ENCODE measurements at regions not wholly inside any gene's neighbourhood (a gene's known extent, or its start where the extent isn't known, plus 50 kb on each side); places are given as distances from the start of the nearest gene placed in this dataset.

DNA sequence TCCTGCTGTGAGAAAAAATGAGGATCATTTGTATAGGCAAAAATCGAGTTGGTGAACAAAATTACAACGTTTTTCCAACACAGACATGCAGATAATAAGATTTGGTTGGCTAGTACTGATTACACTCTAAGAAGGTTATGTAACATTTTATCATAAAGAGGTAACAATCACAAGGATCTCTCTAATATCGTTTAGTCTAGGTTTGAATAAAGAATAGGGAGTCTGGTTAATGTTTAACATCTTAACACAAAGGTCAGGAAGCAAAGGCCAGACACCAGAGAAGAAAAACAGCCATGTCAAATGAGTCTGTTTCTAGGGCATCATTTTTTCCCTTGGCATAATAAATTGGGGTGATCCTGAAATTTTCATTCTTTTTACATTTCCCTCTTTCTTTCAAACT, 207.4 kb upstream of the CHRM3 start:
- H3K4me3 Mint-ChIP-seq: no peak overlapping the region
- H3K9me3 Mint-ChIP-seq: peaks cover 0 to 13% (median 4%) of the 10 kb centered on the region in 11 donors
- peaks cover 0 to 3% (median 0%) of the 10 kb centered on the region in 5 donors for H3K36me3 Mint-ChIP-seq
- CTCF ChIA-PET: no interaction called here
- Histone ChIP-seq H3K27ac (ENCODE audit: low read depth, low read length) (no peak overlapping the region), H3K9me3 (ENCODE audit: control insufficient read depth in 2 of 3, low read length in 3 of 3) (no peaks in the 10 kb centered on the region), H3K4me3 (ENCODE audit: low read length) (no peak overlapping the region), H3K36me3 (ENCODE audit: control insufficient read depth in 2 of 3, insufficient read depth in 3 of 3, low read length in 3 of 3) (no peaks in the 10 kb centered on the region), H3K27me3 (ENCODE audit: control insufficient read depth in 2 of 2, insufficient read depth in 2 of 2, low read length in 2 of 2) (no peaks in the 10 kb centered on the region), H3K4me1 (ENCODE audit: control insufficient read depth in 2 of 2, insufficient read depth in 2 of 2, low read length in 2 of 2) (no peaks in the 10 kb centered on the region)
- ATAC-seq (no peak), DNase-seq (no peak)
- no peak overlapping the region for H3K27ac Mint-ChIP-seq
- intact Hi-C loops (cut with micrococcal nuclease): no loop called here
- H3K27me3 Mint-ChIP-seq: no peaks in the 10 kb centered on the region
- H3K4me1 Mint-ChIP-seq: no peaks in the 10 kb centered on the region
- POLR2A ChIA-PET: no interaction called here

DNA sequence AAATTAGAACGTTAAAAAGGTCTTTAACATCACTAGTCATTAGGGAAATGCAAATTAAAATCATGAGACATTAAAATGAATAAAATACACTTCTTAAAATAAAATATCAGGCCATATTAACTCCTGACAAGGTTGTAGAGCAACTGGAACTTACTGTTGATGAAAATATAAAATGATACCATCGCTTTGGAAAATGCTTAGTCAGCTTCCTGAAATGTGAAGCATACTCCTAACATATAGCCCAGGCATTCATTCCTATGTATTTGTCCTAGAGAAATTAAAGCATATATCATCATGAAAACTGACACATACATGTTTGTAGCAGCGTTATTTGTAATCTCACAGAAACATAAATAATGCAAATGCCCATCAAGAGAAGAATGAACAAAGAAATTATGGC, 211.5 kb upstream of the CHRM3 start:
- no peaks in the 10 kb centered on the region for H3K27me3 ChIP-seq (ENCODE audit: control insufficient read depth in 2 of 2, insufficient read depth in 2 of 2, low read length in 2 of 2)
- ATAC-seq (no peak), DNase-seq (no peak)
- H3K9me3 Mint-ChIP-seq: peaks cover 0 to 10% (median 2%) of the 10 kb centered on the region in 11 donors
- H3K9me3 ChIP-seq (ENCODE audit: control insufficient read depth in 2 of 3, low read length in 3 of 3): no peaks in the 10 kb centered on the region
- no peak overlapping the region for H3K27ac ChIP-seq (ENCODE audit: low read depth, low read length)
- H3K36me3 ChIP-seq (ENCODE audit: control insufficient read depth in 2 of 3, insufficient read depth in 3 of 3, low read length in 3 of 3): no peaks in the 10 kb centered on the region
- H3K36me3 Mint-ChIP-seq: peaks cover 0 to 3% (median 0%) of the 10 kb centered on the region in 5 donors
- H3K4me1 Mint-ChIP-seq: no peaks in the 10 kb centered on the region
- intact Hi-C loops (cut with micrococcal nuclease): no loop called here
- no peak overlapping the region for H3K27ac Mint-ChIP-seq
- CTCF ChIA-PET: no interaction called here
- no peaks in the 10 kb centered on the region for H3K4me1 ChIP-seq (ENCODE audit: control insufficient read depth in 2 of 2, insufficient read depth in 2 of 2, low read length in 2 of 2)
- no peaks in the 10 kb centered on the region for H3K27me3 Mint-ChIP-seq
- POLR2A ChIA-PET: no interaction called here
- H3K4me3 ChIP-seq (ENCODE audit: low read length): no peak overlapping the region
- no peak overlapping the region for H3K4me3 Mint-ChIP-seq

DNA sequence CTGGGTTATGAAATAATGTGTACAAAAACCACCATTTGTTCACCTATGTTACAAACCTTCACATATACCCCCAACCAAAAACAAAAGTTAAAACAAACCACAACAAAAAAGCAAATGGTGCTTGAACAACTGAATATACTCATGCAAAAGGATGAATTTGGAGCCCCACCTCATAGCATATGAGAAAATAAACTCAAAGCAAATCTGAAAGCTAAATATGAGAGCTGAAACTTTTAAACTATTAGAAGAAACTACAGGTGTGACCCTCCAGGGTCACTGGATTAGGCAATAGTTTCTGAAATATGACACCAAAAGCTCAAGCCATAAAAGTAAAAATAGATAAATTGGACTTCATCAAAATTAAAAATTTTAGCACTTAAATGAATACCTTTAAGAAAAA, 215.5 kb upstream of the CHRM3 start:
- H3K36me3 Mint-ChIP-seq: peaks cover 0 to 3% (median 0%) of the 10 kb centered on the region in 5 donors
- intact Hi-C loops (cut with micrococcal nuclease): no loop called here
- no peak overlapping the region for H3K4me3 Mint-ChIP-seq
- ATAC-seq: no peak
- Histone ChIP-seq H3K36me3 (ENCODE audit: control insufficient read depth in 2 of 3, insufficient read depth in 3 of 3, low read length in 3 of 3) (no peaks in the 10 kb centered on the region), H3K9me3 (ENCODE audit: control insufficient read depth in 2 of 3, low read length in 3 of 3) (peaks cover 0 to 4% (median 0%) of the 10 kb centered on the region in 3 experiments), H3K4me3 (ENCODE audit: low read length) (no peak overlapping the region), H3K27me3 (ENCODE audit: control insufficient read depth in 2 of 2, insufficient read depth in 2 of 2, low read length in 2 of 2) (no peaks in the 10 kb centered on the region), H3K4me1 (ENCODE audit: control insufficient read depth in 2 of 2, insufficient read depth in 2 of 2, low read length in 2 of 2) (no peaks in the 10 kb centered on the region), H3K27ac (ENCODE audit: low read depth, low read length) (no peak overlapping the region)
- H3K4me1 Mint-ChIP-seq: no peaks in the 10 kb centered on the region
- ChIA-PET CTCF (no interaction called here), POLR2A (no interaction called here)
- no peak overlapping the region for H3K27ac Mint-ChIP-seq
- H3K9me3 Mint-ChIP-seq: peaks cover 0 to 8% (median 2%) of the 10 kb centered on the region in 11 donors
- no peak for DNase-seq
- H3K27me3 Mint-ChIP-seq: no peaks in the 10 kb centered on the region

DNA sequence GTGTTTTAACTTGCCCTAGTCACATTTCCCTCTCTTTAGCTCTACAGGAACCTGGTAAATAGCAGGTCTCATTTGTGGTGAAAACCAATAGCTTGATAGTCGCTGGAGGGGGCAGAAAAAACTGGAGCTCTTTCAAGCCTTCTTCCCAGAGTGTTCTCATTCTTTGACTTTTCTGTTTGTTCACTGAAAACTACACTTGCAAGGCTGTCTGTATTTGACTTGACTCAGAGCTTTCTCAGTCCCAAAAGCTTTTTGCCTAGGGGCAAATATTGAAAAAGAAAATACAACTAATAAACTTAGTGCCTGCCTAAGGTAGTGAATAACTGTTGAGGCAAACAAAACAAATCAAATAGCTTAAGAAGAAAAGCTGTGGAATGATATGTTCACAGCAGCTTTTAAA, 217.1 kb upstream of the CHRM3 start:
- CTCF ChIA-PET: no interaction called here

DNA sequence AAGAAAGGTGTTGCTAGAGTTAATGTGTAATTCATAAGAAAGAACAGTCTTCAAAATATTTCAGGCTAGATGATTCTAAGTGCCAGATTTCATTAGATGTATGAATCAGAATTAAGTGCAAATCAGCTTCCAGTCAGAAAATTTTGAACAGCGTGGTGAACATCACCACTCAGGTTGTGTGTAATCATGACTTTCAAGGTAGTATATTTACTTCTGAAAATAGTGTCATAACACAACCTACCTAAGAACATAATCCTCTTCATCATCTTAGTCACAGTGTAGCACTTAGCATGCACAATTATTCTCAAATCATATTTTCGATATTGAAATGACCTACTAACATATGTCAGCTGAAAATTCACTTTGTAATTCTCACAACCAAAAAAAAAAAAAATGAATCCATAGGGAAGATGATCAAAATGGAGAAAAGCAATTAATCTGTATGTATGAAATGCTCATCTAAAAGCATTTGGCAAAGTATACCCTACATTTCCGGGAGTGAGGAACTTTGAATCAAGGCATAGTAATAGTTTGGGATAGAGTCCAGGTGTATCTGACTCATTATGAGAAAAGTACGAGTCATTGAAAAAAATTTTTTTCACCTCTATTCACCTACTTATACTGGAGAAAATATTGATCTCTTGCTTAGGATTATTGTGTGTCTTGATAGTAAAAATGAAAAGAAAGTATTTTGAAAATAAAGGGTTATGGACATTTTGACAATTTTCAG, 221.8 kb upstream of the CHRM3 start:
- no peak overlapping the region for H3K27ac ChIP-seq (ENCODE audit: low read depth, low read length)
- ATAC-seq (no peak), DNase-seq (no peak)
- POLR2A ChIA-PET: no interaction called here
- Mint-ChIP-seq H3K36me3 (no peaks in the 10 kb centered on the region), H3K9me3 (peaks cover 0 to 5% (median 0%) of the 10 kb centered on the region in 11 donors), H3K4me3 (no peak overlapping the region), H3K4me1 (no peaks in the 10 kb centered on the region), H3K27me3 (no peaks in the 10 kb centered on the region), H3K27ac (no peak overlapping the region)
- CTCF ChIA-PET: no interaction called here
- H3K4me3 ChIP-seq (ENCODE audit: low read length): no peak overlapping the region
- no peaks in the 10 kb centered on the region for H3K4me1 ChIP-seq (ENCODE audit: control insufficient read depth in 2 of 2, insufficient read depth in 2 of 2, low read length in 2 of 2)
- peaks cover 0 to 2% (median 0%) of the 10 kb centered on the region in 3 experiments for H3K9me3 ChIP-seq (ENCODE audit: control insufficient read depth in 2 of 3, low read length in 3 of 3)
- H3K36me3 ChIP-seq (ENCODE audit: control insufficient read depth in 2 of 3, insufficient read depth in 3 of 3, low read length in 3 of 3): no peaks in the 10 kb centered on the region
- H3K27me3 ChIP-seq (ENCODE audit: control insufficient read depth in 2 of 2, insufficient read depth in 2 of 2, low read length in 2 of 2): no peaks in the 10 kb centered on the region
- intact Hi-C loops (cut with micrococcal nuclease): no loop called here

More for the DNA sequence above, 217.1 kb upstream of the CHRM3 start:
- ATAC-seq (no peak), DNase-seq (no peak)
- Mint-ChIP-seq H3K27me3 (no peaks in the 10 kb centered on the region), H3K36me3 (peaks cover 0 to 3% (median 0%) of the 10 kb centered on the region in 5 donors), H3K27ac (no peak overlapping the region), H3K9me3 (peaks cover 0 to 8% (median 2%) of the 10 kb centered on the region in 11 donors), H3K4me3 (no peak overlapping the region), H3K4me1 (no peaks in the 10 kb centered on the region)
- H3K27ac ChIP-seq (ENCODE audit: low read depth, low read length): no peak overlapping the region
- H3K36me3 ChIP-seq (ENCODE audit: control insufficient read depth in 2 of 3, insufficient read depth in 3 of 3, low read length in 3 of 3): no peaks in the 10 kb centered on the region
- no peak overlapping the region for H3K4me3 ChIP-seq (ENCODE audit: low read length)
- intact Hi-C loops (cut with micrococcal nuclease): no loop called here
- POLR2A ChIA-PET: no interaction called here
- no peaks in the 10 kb centered on the region for H3K4me1 ChIP-seq (ENCODE audit: control insufficient read depth in 2 of 2, insufficient read depth in 2 of 2, low read length in 2 of 2)
- no peaks in the 10 kb centered on the region for H3K27me3 ChIP-seq (ENCODE audit: control insufficient read depth in 2 of 2, insufficient read depth in 2 of 2, low read length in 2 of 2)
- peaks cover 0 to 4% (median 0%) of the 10 kb centered on the region in 3 experiments for H3K9me3 ChIP-seq (ENCODE audit: control insufficient read depth in 2 of 3, low read length in 3 of 3)

DNA sequence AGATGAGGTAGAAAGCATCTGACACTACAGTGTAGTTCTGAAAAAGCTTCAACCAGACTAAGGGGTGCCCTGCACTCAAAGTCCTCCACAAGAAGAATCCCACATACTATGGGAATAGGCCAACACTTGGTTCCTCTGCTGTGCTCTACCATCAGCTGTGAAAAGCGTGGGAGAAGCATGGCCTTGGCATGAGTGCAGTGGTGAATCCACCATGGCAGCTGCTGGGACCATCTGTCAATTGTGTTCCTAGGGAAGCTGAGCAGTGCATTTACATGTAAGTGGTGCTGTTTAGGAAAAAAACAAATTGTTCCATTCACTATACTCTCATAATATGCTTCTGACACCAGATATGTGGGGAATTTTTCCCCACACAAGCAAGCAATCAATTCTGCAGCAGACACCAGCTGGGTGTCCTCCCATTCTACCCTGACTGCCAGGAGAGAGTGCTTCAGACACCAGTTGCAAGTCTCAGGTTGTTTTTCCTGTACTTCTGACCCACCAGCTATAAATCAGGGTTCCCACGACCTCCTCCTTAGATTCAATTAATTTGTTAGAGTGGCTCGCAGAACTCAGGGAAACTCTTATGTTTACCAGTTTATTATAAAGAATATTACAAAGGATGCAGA, 230.8 kb upstream of the CHRM3 start:
- H3K36me3 Mint-ChIP-seq: no peaks in the 10 kb centered on the region
- H3K4me3 Mint-ChIP-seq: no peak overlapping the region
- POLR2A ChIA-PET: no interaction called here
- Histone ChIP-seq H3K4me1 (ENCODE audit: control insufficient read depth in 2 of 2, insufficient read depth in 2 of 2, low read length in 2 of 2) (no peaks in the 10 kb centered on the region), H3K9me3 (ENCODE audit: control insufficient read depth in 2 of 3, low read length in 3 of 3) (no peaks in the 10 kb centered on the region), H3K36me3 (ENCODE audit: control insufficient read depth in 2 of 3, insufficient read depth in 3 of 3, low read length in 3 of 3) (no peaks in the 10 kb centered on the region), H3K27ac (ENCODE audit: low read depth, low read length) (no peak overlapping the region), H3K4me3 (ENCODE audit: low read length) (no peak overlapping the region), H3K27me3 (ENCODE audit: control insufficient read depth in 2 of 2, insufficient read depth in 2 of 2, low read length in 2 of 2) (no peaks in the 10 kb centered on the region)
- peaks cover 0 to 5% (median 0%) of the 10 kb centered on the region in 11 donors for H3K9me3 Mint-ChIP-seq
- H3K27me3 Mint-ChIP-seq: no peaks in the 10 kb centered on the region
- H3K4me1 Mint-ChIP-seq: no peaks in the 10 kb centered on the region
- CTCF ChIA-PET: no interaction called here
- intact Hi-C loops (cut with micrococcal nuclease): no loop called here
- no peak overlapping the region for H3K27ac Mint-ChIP-seq
- DNase-seq: no peak
- no peak for ATAC-seq

DNA sequence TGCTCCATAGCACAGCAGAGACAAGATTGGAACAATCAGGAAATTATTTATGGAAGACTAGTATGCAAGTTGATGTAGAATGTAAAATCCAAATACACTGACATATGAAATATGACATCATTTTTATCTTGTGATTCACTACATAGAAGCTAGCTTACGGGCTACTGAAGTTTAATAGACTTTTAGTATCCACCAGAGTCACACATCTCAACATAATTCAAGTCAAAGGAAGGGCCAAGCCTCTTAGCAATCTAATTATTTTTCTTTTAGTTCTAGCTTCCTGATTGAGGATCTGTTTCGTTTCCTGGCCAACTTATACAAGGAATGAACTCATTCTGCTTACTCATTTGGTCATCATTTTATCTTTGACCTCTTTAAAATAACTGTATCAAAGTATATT, 234.4 kb upstream of the CHRM3 start:
- ChIA-PET CTCF (no interaction called here), POLR2A (no interaction called here)
- Histone ChIP-seq H3K36me3 (ENCODE audit: control insufficient read depth in 2 of 3, insufficient read depth in 3 of 3, low read length in 3 of 3) (no peaks in the 10 kb centered on the region), H3K4me3 (ENCODE audit: low read length) (no peak overlapping the region), H3K9me3 (ENCODE audit: control insufficient read depth in 2 of 3, low read length in 3 of 3) (no peaks in the 10 kb centered on the region), H3K27me3 (ENCODE audit: control insufficient read depth in 2 of 2, insufficient read depth in 2 of 2, low read length in 2 of 2) (no peaks in the 10 kb centered on the region), H3K4me1 (ENCODE audit: control insufficient read depth in 2 of 2, insufficient read depth in 2 of 2, low read length in 2 of 2) (no peaks in the 10 kb centered on the region), H3K27ac (ENCODE audit: low read depth, low read length) (no peak overlapping the region)
- intact Hi-C loops (cut with micrococcal nuclease): no loop called here
- Mint-ChIP-seq H3K4me1 (no peaks in the 10 kb centered on the region), H3K4me3 (no peak overlapping the region), H3K36me3 (no peaks in the 10 kb centered on the region), H3K27me3 (no peaks in the 10 kb centered on the region), H3K27ac (no peak overlapping the region), H3K9me3 (peaks cover 0 to 4% (median 0%) of the 10 kb centered on the region in 11 donors)
- no peak for ATAC-seq
- no peak for DNase-seq
